DOHH2 (cell line): ENCODE measurements at regions not wholly inside any gene's neighbourhood (a gene's known extent, or its start where the extent isn't known, plus 50 kb on each side); places are given as distances from the start of the nearest gene placed in this dataset.

Experiments
- CTCF ChIP-seq: fragments of 200-600 bp; sonication (generic); IDR thresholded peaks from one replicate; pipeline ENCODE4 v1.5.1; 2014; ENCODE audit warnings: antibody characterized with exemption, mild to moderate bottlenecking, low read depth, low read length; ENCODE audit not compliant: poor library complexity, severe bottlenecking
- EZH2phosphoT487 ChIP-seq: fragments of 200-600 bp; sonication (generic); IDR thresholded peaks from 2 replicates; pipeline ENCODE4 v1.6.1; 2017; ENCODE audit warnings: borderline replicate concordance, mild to moderate bottlenecking, antibody characterized with exemption, low read length, moderate library complexity, mixed read lengths

GRCh38 chr12:43008953-43009845, 419.7 kb upstream of the PRICKLE1 start:
- no peak for TF ChIP-seq CTCF
- no peak for TF ChIP-seq EZH2phosphoT487
